Calu3 (cell line): ENCODE measurements at regions not wholly inside any gene's neighbourhood (a gene's known extent, or its start where the extent isn't known, plus 50 kb on each side); places are given as distances from the start of the nearest gene placed in this dataset. TPM values are rescaled to one million over a fixed set of nuclear protein-coding genes. Genes with fewer than 3 reads are reported as not detected.

Experiments
- BruUV-seq: library from RNA; stranded (reverse); fragments of 400-500 nt; replicated peaks from 2 replicates; lab custom pipeline; 2021; lab: Mats Ljungman, UMichigan
- CTCF ChIA-PET: fragments of 300-600 bp; sonication (Branson Sonifier 250); formaldehyde crosslinking; loops from one replicate; lab custom pipeline; 2022; ENCODE audit warnings: antibody characterized with exemption; lab: Charles Lee
- DNase-seq: peaks from one replicate; pipeline ENCODE4 v3.0.0; 2022
- H3K27ac Mint-ChIP-seq: one replicate; pipeline ENCODE4 v1.8.0; 2022; ENCODE audit warnings: mixed read lengths; ENCODE audit not compliant: unreplicated experiment
- H3K27me3 Mint-ChIP-seq: one replicate; pipeline ENCODE4 v1.8.0; 2022; ENCODE audit warnings: mixed read lengths; ENCODE audit not compliant: unreplicated experiment
- H3K36me3 Mint-ChIP-seq: one replicate; pipeline ENCODE4 v1.8.0; 2022; ENCODE audit warnings: mild to moderate bottlenecking, moderate library complexity, mixed read lengths; ENCODE audit not compliant: insufficient read depth, unreplicated experiment
- H3K4me1 Mint-ChIP-seq: one replicate; pipeline ENCODE4 v1.8.0; 2022; ENCODE audit warnings: mild to moderate bottlenecking, low read depth, mixed read lengths; ENCODE audit not compliant: unreplicated experiment
- H3K4me3 Mint-ChIP-seq: one replicate; pipeline ENCODE4 v1.8.0; 2022; ENCODE audit warnings: mild to moderate bottlenecking, low read depth, moderate library complexity, mixed read lengths; ENCODE audit not compliant: unreplicated experiment
- H3K9me3 Mint-ChIP-seq: one replicate; pipeline ENCODE4 v1.8.0; 2022; ENCODE audit warnings: low read depth, mixed read lengths; ENCODE audit not compliant: unreplicated experiment
- intact Hi-C: fragments of 100-400 bp; cut with micrococcal nuclease; formaldehyde crosslinking; loops from one replicate; pipeline ENCODE4 v1.10.0; 2022; ENCODE audit not compliant: unreplicated experiment
- microRNA-seq: library from miRNA; unstranded; fragments of <30 nt; microRNA quantifications from one replicate; pipeline ENCODE4 v1.2.0, GENCODE V29; 2022
- TF ChIP-seq, protein P1 (sequence below): fragments of 200-600 bp; IDR thresholded peaks from one replicate; pipeline ENCODE4 v1.8.0; 2022; ENCODE audit warnings: antibody characterized with exemption; ENCODE audit not compliant: unreplicated experiment

- no peak for DNase-seq
- no peaks in the 10 kb centered on the region for H3K9me3 Mint-ChIP-seq
- no peaks in the 10 kb centered on the region for H3K36me3 Mint-ChIP-seq
- CTCF ChIA-PET: no interaction called here
- intact Hi-C loops: no loop called here
- H3K27ac Mint-ChIP-seq: no peak overlapping the region
- no peaks in the 10 kb centered on the region for H3K4me1 Mint-ChIP-seq
- no peaks in the 10 kb centered on the region for H3K27me3 Mint-ChIP-seq
- BruUV-seq: no TSS peak
- no peak overlapping the region for H3K4me3 Mint-ChIP-seq
- TF ChIP-seq, protein P1, sequence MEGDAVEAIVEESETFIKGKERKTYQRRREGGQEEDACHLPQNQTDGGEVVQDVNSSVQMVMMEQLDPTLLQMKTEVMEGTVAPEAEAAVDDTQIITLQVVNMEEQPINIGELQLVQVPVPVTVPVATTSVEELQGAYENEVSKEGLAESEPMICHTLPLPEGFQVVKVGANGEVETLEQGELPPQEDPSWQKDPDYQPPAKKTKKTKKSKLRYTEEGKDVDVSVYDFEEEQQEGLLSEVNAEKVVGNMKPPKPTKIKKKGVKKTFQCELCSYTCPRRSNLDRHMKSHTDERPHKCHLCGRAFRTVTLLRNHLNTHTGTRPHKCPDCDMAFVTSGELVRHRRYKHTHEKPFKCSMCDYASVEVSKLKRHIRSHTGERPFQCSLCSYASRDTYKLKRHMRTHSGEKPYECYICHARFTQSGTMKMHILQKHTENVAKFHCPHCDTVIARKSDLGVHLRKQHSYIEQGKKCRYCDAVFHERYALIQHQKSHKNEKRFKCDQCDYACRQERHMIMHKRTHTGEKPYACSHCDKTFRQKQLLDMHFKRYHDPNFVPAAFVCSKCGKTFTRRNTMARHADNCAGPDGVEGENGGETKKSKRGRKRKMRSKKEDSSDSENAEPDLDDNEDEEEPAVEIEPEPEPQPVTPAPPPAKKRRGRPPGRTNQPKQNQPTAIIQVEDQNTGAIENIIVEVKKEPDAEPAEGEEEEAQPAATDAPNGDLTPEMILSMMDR: no peak
These were observed 55.1 kb upstream of the GRK3 start for GRCh38 chr22:25509374-25509791.

GRCh38 chr22:25510876-25511275, 53.6 kb upstream of the GRK3 start:
- no TSS peak for BruUV-seq
- DNase-seq: no peak
- no peaks in the 10 kb centered on the region for H3K9me3 Mint-ChIP-seq
- TF ChIP-seq, protein P1: no peak
- no peak overlapping the region for H3K27ac Mint-ChIP-seq
- no peaks in the 10 kb centered on the region for H3K4me1 Mint-ChIP-seq
- H3K27me3 Mint-ChIP-seq: no peaks in the 10 kb centered on the region
- intact Hi-C loops: no loop called here
- no peak overlapping the region for H3K4me3 Mint-ChIP-seq
- H3K36me3 Mint-ChIP-seq: no peaks in the 10 kb centered on the region
- CTCF ChIA-PET: no interaction called here

DNA sequence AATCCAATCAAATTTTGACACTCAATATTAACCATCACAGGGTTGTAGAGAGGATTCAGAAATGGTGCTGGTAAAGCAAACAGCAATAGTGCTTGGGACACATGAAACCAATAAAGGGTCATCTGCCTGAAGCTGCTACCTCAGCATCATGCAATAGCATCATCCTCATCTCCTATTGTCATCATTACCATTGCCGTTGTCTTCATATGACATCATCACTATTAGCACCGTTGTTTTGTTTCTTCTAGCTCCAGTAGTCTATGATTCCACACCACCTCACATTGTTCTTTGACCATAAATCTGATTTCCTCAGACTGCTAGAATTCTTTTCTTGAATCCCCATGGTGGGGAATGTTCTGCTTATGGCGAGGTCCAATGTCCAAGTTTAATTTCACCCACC, 52.8 kb upstream of the GRK3 start:
- no peak for DNase-seq
- Mint-ChIP-seq H3K4me3 (no peak overlapping the region), H3K4me1 (no peaks in the 10 kb centered on the region), H3K27me3 (no peaks in the 10 kb centered on the region), H3K9me3 (no peaks in the 10 kb centered on the region), H3K27ac (no peak overlapping the region), H3K36me3 (no peaks in the 10 kb centered on the region)
- TF ChIP-seq, protein P1: no peak
- no TSS peak for BruUV-seq
- CTCF ChIA-PET: no interaction called here
- intact Hi-C loops: no loop called here

GRCh38 chr22:25514436-25515180, 49.9 kb upstream of the GRK3 start:
- no peaks in the 10 kb centered on the region for H3K4me1 Mint-ChIP-seq
- CTCF ChIA-PET: interaction anchor here (0.7 kb wide), 1 partner anchor 9 kb away, joined by 3 read pairs; no protein-coding TSS in a partner anchor
- intact Hi-C loops: no loop called here
- no peak overlapping the region for H3K4me3 Mint-ChIP-seq
- TF ChIP-seq, protein P1: no peak
- DNase-seq: no peak
- H3K27ac Mint-ChIP-seq: no peak overlapping the region
- BruUV-seq: no TSS peak
- H3K9me3 Mint-ChIP-seq: no peaks in the 10 kb centered on the region
- H3K27me3 Mint-ChIP-seq: no peaks in the 10 kb centered on the region
- H3K36me3 Mint-ChIP-seq: no peaks in the 10 kb centered on the region

Small RNA genes lying in the stretch of these regions (microRNA-seq; reads per million reads assigned to microRNA genes)
- gene MIR6817: not detected
